ENCODE measurements at regions not wholly inside any gene's neighbourhood (a gene's known extent, or its start where the extent isn't known, plus 50 kb on each side); places are given as distances from the start of the nearest gene placed in this dataset.

- TF ChIP-seq CTCF (IDR thresholded peaks at IDR 0.05): no peak
- no peak for TF ChIP-seq POLR2A (IDR thresholded peaks at IDR 0.05)
These were observed 162.3 kb upstream of the ZEB2 start for GRCh38 chr2:144682248-144682647.

All from uterus (tissue), 2 donors.